Lower leg skin (tissue), 4 donors: ENCODE measurements at regions not wholly inside any gene's neighbourhood (a gene's known extent, or its start where the extent isn't known, plus 50 kb on each side); places are given as distances from the start of the nearest gene placed in this dataset.

Experiments used
- DNase-seq, 2 donors: peaks; one replicate each; pipeline ENCODE4 v3.0.0-alpha.2; 2019; ENCODE audit warnings: low spot score in 2 of 2
- H3K4me3 ChIP-seq: fragments of 200-600 bp; sonication (generic); 2 replicates; pipeline ENCODE4 v1.5.1; 2017; ENCODE audit warnings: mild to moderate bottlenecking, low read depth; ENCODE audit not compliant: poor library complexity, severe bottlenecking
- CTCF ChIP-seq, 3 donors: fragments of 450-650 bp; IDR thresholded peaks; one replicate each; pipeline ENCODE4 v1.5.1; 2016; ENCODE audit warnings: antibody characterized with exemption in 3 of 3, mild to moderate bottlenecking in 3 of 3, moderate library complexity in 2 of 3
- POLR2A ChIP-seq, 2 donors: fragments of 450-650 bp; IDR thresholded peaks; one replicate each; pipeline ENCODE4 v1.6.1; 2016 to 2017; ENCODE audit warnings: antibody characterized with exemption in 2 of 2, mild to moderate bottlenecking in 1 of 2, moderate library complexity in 1 of 2
- WGBS, 2 donors: methylation state at CpG; one replicate each; pipeline ENCODE4 v1.1.5; 2018; 5-methylcytosine and 5-hydroxymethylcytosine counted together
- intact Hi-C: fragments of 100-400 bp; cut with DNase I; formaldehyde crosslinking; loops from one replicate; pipeline ENCODE4 v1.15.0; 2023; ENCODE audit warnings: low total_unique reads

GRCh38 chr16:7967996-7968509 is 622.3 kb downstream of the TMEM114 start:
- no peak overlapping the region for H3K4me3 ChIP-seq
- no peak for TF ChIP-seq CTCF (IDR thresholded peaks at IDR 0.05)
- TF ChIP-seq POLR2A (IDR thresholded peaks at IDR 0.05), result no peak
- WGBS, 2 donors, result 79 to 82% methylated on average over 4 of the region's 4 CpGs
- DNase-seq, result no peak
- intact Hi-C loops, result no loop called here

- intact Hi-C loops, result no loop called here
- no peak overlapping the region for H3K4me3 ChIP-seq
- no peak for DNase-seq
- TF ChIP-seq CTCF (IDR thresholded peaks at IDR 0.05), result no peak
- WGBS, 2 donors, result 43 to 52% methylated on average over 5 of the region's 5 CpGs
Observed at GRCh38 chr16:7964744-7965143, 625.6 kb downstream of the TMEM114 start.

- no peak overlapping the region for H3K4me3 ChIP-seq
- intact Hi-C loops, result no loop called here
- WGBS, 2 donors, result 44 to 66% methylated on average over 6 of the region's 6 CpGs
- TF ChIP-seq CTCF (IDR thresholded peaks at IDR 0.05) (no peak), POLR2A (IDR thresholded peaks at IDR 0.05) (no peak)
- no peak for DNase-seq
Observed at GRCh38 chr16:7964167-7964566, 626.1 kb downstream of the TMEM114 start.

GRCh38 chr16:7962091-7962879 is 628.0 kb downstream of the TMEM114 start:
- no peak overlapping the region for H3K4me3 ChIP-seq
- TF ChIP-seq CTCF (IDR thresholded peaks at IDR 0.05) (no peak), POLR2A (IDR thresholded peaks at IDR 0.05) (no peak)
- DNase-seq, result no peak
- intact Hi-C loops, result no loop called here
- 85 to 87% methylated on average over 9 of the region's 9 CpGs for WGBS, 2 donors

GRCh38 chr16:7957151-7957550 is 624.5 kb downstream of the RBFOX1 start:
- no peak overlapping the region for H3K4me3 ChIP-seq
- intact Hi-C loops, result loop anchor here (1.0 kb wide), 1 partner anchor 39 kb away; no protein-coding TSS in a partner anchor
- 59 to 70% methylated on average over 3 of the region's 3 CpGs for WGBS, 2 donors
- TF ChIP-seq POLR2A (IDR thresholded peaks at IDR 0.05) (no peak), CTCF (IDR thresholded peaks at IDR 0.05) (no peak)
- no peak for DNase-seq
